ENCODE measurements at regions not wholly inside any gene's neighbourhood (a gene's known extent, or its start where the extent isn't known, plus 50 kb on each side); places are given as distances from the start of the nearest gene placed in this dataset.

- no peak for DNase-seq
Measured at GRCh38 chr3:180287703-180288102, 251.0 kb upstream of the PEX5L start.

DNA sequence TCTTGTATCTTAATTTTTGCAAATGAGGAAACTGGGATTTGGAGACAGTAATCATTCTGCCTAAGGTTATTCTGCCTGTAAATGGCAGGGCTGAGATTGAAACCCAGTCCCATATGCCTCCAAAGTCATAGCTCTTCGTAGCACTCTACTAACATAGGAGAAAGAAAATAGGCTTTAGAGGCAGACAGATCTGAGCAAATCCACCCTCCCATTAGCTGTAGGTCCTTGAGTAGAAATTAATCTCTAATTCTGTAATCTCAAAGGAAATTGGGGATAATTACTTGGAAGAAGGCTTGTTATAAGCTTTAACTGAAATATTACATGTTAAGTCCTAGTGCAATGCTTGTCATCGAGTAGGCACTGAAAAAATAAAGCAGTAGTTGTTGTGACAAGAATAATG, 252.1 kb upstream of the PEX5L start:
- peak; percentile 17 to 40 for DNase-seq

DNA sequence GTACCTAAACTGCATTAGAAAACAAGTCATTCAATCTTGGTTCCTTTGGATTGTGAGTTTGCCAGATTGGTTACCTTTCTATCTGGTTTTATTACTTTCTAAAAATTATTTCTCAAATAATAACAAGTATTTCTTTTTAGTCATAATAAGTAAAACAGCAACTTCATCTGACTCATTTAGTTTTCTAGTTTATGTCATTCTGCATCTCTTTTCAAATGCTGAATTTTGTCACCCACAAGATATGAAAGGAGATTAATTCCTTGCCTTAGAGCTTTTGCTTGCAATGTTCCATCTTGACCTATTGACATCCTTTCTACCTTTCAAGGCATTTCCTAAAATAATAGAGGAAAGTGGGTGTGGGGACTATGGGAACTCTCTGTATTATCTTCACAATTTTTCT, 253.6 kb upstream of the PEX5L start:
- DNase-seq, result no peak

DNA sequence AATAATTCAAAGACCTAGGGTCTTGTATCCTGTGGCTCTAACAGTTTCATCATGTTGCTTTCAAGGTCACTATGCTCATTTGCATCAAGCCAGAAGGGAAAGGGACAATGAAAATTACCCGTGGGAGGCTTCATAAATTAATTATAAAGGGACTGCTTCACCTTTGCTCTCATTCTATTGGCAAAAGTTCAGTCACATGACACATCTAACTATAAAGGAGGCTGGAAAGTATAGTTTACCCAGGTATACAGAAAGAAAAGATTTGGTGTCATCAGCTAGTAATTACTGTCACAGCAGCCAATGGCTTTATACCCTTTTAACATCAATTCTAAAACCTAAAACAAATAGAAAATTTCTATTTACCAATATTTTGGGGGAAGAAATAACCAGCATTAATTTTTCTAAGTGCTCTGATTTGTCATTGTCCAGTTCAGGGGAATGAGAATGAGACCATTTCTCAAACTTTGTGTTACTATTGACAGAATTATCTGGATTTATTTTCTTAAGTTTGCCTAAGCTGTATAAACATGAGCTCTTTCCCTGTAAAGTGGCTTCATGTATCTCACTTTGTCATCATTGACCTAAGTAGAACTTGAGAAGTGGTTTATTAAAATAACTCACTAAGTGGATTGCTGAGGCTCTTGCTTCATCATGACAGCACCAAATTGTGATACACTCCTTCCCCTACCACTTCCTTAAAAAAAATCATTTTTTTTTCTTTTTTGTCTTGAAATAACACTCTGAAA, 257.7 kb upstream of the PEX5L start:
- DNase-seq, result no peak

GRCh38 chr3:180295811-180296210, 259.1 kb upstream of the PEX5L start:
- DNase-seq, result no peak

- no peak for DNase-seq
Measured at GRCh38 chr3:180296971-180297370, 260.2 kb upstream of the PEX5L start.

DNA sequence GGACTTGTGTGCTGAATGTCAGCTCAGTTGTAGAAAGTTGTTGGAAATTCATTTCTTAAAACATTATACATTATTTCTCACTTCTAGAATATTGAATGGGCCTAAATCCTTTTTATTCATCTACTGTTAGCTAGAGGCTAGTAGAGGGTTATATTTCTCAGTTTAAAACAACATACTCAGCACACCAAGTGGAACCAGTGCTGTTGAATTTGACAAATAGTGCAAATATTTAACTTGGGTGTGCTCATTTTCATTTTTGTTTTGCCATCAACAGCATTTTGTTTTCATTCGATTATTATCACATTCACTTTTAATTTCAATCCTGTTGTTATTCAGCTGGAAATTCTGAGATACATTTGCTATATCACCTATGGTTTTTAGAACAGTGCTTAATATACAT, 269.4 kb upstream of the PEX5L start:
- no peak for DNase-seq

- DNase-seq, result no peak
Measured at GRCh38 chr3:180306691-180307090, 270.0 kb upstream of the PEX5L start.

DNA sequence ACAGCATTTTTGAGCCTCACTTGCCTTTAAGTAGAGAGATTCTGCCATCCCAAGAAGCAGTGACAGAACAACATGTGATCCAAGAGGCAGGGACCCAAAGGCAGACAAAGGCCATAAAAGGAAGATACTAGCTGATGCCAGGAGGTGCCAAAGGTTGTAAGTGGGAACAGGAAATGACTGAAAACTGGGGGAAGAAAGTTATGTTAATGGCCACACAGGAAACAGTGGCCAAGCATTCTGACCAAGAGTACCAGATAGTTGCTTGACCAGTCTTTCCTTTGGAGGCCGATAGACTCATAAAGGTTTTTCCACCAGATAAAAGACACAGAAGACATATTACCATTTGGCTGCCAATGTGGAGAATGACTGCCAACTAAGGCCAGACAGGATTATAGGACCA, 274.5 kb upstream of the PEX5L start:
- no peak for DNase-seq

- DNase-seq, result no peak
Measured at GRCh38 chr3:180316321-180316720, 279.6 kb upstream of the PEX5L start.

- no peak for DNase-seq
Measured at GRCh38 chr3:180319461-180319860, 282.5 kb upstream of the TTC14 start.

- DNase-seq, result no peak
Measured at GRCh38 chr3:180320631-180321030, 281.3 kb upstream of the TTC14 start.

- no peak for DNase-seq
Measured at GRCh38 chr3:180321534-180321933, 280.4 kb upstream of the TTC14 start.

DNA sequence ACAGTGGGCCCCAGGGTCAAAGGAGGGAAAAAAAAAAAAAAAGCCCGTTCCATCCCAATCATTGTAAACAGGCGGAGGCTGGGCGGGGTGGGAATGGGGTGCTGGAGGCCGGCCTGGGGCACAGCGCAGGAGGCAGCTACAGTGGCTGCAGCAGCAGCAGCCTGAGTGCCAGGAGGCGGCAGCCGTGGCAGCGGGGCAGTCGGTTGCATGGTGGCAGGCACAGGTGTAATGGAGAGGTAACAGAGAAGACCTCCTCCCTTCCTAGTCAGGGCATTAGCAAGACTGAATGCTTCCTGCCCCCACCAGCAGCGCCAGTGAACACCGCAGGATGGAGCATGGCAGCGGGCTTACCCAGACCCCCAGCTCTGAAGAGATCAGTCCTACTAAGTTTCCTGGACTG, 279.1 kb upstream of the TTC14 start:
- DNase-seq, result no peak

DNA sequence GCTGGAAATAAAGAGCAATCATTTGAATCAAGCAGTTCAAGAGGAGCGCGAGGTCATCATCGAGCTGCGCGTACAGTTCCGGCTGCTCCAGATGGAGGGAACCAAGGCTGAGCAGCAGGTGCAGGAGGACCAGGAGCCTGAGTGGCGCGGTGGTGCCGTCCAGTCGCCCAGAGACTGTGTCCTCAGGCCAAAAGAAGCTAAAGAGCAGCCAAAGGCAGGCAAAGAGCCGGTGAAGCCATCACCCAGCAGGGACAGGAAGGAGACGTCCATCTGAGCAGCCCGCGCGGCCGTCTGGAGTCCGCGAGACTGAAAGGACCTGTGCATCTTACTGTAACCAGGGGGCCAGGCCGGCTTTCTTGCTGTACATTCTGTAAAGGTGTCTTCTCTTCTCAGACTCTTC, 277.2 kb upstream of the TTC14 start:
- no peak for DNase-seq

GRCh38 chr3:180325533-180325932, 276.4 kb upstream of the TTC14 start:
- no peak for DNase-seq

GRCh38 chr3:180325958-180326357, 276.0 kb upstream of the TTC14 start:
- DNase-seq, result no peak

DNA sequence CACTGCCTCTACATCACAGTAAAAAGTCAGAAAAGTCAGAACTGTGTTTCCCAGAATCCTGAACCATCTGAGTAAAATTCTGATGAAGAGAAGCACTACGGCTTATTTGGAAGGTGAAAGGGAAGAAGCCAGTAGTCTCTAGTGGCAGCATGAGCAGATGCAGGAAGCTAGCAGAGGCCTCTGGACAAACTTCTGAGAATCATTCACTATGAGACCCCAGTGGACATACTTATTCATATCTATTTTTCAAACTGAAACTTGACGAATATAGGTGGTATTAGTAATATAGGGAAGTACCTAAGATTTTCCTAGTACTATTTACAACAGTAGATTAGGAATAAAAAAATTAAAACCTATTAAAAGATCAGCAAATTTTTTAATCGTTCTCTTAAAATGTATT, 272.8 kb upstream of the TTC14 start:
- no peak for DNase-seq

DNA sequence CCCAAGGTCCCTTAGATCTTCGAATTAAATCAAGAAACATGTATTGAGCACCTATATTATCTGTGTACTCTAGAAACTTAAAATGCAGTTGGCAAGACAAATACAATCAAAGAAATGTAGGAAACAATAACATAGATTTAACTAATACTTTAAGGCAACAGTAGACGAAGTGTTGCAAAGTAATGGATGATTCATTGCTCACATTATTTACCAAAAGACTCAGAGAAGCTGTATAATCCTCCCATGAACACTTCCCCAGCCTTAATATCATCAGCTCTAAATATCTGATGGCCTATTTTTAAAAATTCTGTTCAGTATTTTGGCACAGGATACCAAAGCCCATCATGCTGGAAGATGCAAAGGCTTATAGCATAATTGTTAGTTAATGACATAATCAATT, 272.1 kb upstream of the TTC14 start:
- no peak for DNase-seq

DNA sequence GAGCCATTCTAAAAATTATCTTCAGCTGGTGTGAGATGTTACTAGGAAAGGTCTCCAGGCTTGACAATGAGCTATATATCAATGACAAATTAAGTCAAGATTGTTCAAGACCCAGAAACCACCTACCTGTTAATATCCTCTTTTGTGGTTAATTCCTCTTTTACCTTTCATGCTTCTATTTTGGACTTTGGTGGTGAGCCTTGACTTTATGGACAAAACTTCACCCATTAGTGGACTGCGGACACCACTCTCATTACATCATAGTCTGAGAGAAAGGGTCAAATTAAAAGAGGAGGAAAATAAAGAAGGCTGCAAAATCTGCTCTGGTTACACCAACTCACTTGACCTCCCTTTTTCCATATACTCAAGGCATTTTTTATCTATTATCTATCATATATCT, 271.5 kb upstream of the TTC14 start:
- no peak for DNase-seq

- no peak for DNase-seq
Measured at GRCh38 chr3:180332608-180333007, 269.4 kb upstream of the TTC14 start.

DNA sequence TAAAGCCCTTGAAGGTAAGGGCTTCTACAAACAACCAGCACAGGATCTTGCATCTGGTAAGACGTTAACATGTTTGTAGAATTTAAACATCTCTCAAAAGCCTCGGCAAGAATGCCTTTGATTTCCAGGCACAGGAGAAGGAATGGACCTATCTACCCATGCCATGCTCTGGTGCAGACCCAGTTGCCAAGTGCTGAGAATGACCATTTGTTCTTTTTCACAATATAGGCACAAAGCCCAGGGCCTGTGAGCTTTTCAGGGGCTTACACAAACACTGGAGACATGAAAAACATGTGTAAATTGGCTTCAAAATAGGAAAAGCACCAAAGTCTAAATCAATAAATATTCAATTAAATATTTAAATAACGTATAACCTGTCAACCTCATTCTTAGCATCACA, 266.9 kb upstream of the TTC14 start:
- no peak for DNase-seq

DNA sequence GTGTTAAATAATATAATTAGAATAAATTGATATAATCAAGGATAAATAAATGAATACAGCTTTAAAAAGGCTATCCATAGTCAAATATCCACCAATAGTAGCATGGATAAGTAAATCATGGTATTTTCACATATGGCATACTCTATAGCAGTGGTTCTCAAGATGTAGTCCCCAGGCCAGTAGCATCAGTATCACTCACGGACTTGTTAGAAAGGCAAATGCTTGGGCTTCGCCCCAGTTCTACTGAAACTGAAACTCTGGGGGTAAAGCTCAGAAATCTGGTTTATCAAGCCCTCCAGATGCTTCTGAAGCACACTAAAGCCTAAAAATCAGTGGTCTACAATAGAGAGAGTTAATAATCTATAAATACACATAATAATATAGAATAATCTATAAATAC, 261.6 kb upstream of the TTC14 start:
- no peak for DNase-seq

GRCh38 chr3:180341516-180341915, 260.4 kb upstream of the TTC14 start:
- DNase-seq, result no peak

- DNase-seq, result no peak
Measured at GRCh38 chr3:180351601-180352000, 250.4 kb upstream of the TTC14 start.

DNA sequence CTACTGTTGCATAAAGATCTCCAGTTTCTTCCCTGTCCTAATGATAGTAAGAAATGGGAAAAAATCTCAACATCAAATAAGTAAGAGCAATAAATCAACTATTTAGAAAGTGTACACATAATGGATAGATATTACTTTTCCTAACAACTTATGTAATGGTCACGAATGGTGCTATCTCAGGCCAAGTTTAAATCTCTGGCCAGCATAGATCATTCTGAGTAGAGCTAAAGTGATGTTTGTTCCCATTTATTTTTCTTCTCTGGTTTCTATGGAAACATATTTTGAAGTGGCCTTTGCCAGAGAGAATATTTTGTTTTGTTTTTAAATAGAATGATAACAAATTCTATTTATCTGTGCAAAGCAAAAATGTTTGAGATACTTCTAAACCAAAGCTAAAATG, 249.7 kb upstream of the TTC14 start:
- no peak for DNase-seq
